Fibroblast of the aortic adventitia (primary cell): ENCODE measurements at regions not wholly inside any gene's neighbourhood (a gene's known extent, or its start where the extent isn't known, plus 50 kb on each side); places are given as distances from the start of the nearest gene placed in this dataset.

ENCODE experiments used
- DNase-seq: peaks from one replicate; pipeline ENCODE4 v3.0.0-alpha.2; 2010; ENCODE audit warnings: low read depth
- H3K4me3 ChIP-seq: 2 replicates; pipeline ENCODE4 v1.5.1; 2011; ENCODE audit warnings: low read depth, mild to moderate bottlenecking, control low read depth, low read length, moderate library complexity
- CTCF ChIP-seq: IDR thresholded peaks from 2 replicates; pipeline ENCODE4 v1.5.1; 2011; ENCODE audit warnings: mild to moderate bottlenecking, low read length, control low read depth, inconsistent platforms; ENCODE audit not compliant: insufficient read depth

- H3K4me3 ChIP-seq, result no peak overlapping the region
- TF ChIP-seq CTCF, result peak; percentile 40
- peak; percentile 51 for DNase-seq
Observed at GRCh38 chr2:238771218-238771617, 76.7 kb upstream of the TWIST2 start.

GRCh38 chr2:238771639-238772038 lies 76.2 kb upstream of the TWIST2 start:
- no peak for TF ChIP-seq CTCF
- H3K4me3 ChIP-seq, result no peak overlapping the region
- DNase-seq, result no peak

- no peak for TF ChIP-seq CTCF
- H3K4me3 ChIP-seq, result no peak overlapping the region
- DNase-seq, result no peak
Observed at GRCh38 chr2:238772635-238773297, 75.1 kb upstream of the TWIST2 start.

GRCh38 chr2:238773472-238773871 lies 74.4 kb upstream of the TWIST2 start:
- no peak for TF ChIP-seq CTCF
- H3K4me3 ChIP-seq, result no peak overlapping the region
- DNase-seq, result no peak

GRCh38 chr2:238774071-238774470 lies 73.8 kb upstream of the TWIST2 start:
- no peak for DNase-seq
- H3K4me3 ChIP-seq, result no peak overlapping the region
- no peak for TF ChIP-seq CTCF

GRCh38 chr2:238774980-238775509 lies 72.8 kb upstream of the TWIST2 start:
- no peak for DNase-seq
- no peak for TF ChIP-seq CTCF

GRCh38 chr2:238775591-238775990 lies 72.3 kb upstream of the TWIST2 start:
- H3K4me3 ChIP-seq, result no peak overlapping the region
- DNase-seq, result no peak
- TF ChIP-seq CTCF, result no peak

More at GRCh38 chr2:238774980-238775509, 72.8 kb upstream of the TWIST2 start:
- no peak overlapping the region for H3K4me3 ChIP-seq
